GM18511 (cell line): ENCODE measurements at regions not wholly inside any gene's neighbourhood (a gene's known extent, or its start where the extent isn't known, plus 50 kb on each side); places are given as distances from the start of the nearest gene placed in this dataset.
A peak's percentile ranks its signal among the peaks of the same experiment; 100 is the strongest.
"Not testable (repeated sequence)": the region's sequence is repeated elsewhere in the genome, so short reads cannot be mapped to it uniquely, and the experiment has no call there.

Experiments
- ATAC-seq: cut with Tn5 transposase; IDR thresholded peaks from one replicate; pipeline ENCODE4 v1.9.1; 2021; ENCODE audit warnings: mild to moderate bottlenecking, moderate library complexity; ENCODE audit not compliant: unreplicated experiment

- no peak for ATAC-seq
Measured at GRCh38 chr10:64103750-64104470, 582.7 kb downstream of the REEP3 start.

DNA sequence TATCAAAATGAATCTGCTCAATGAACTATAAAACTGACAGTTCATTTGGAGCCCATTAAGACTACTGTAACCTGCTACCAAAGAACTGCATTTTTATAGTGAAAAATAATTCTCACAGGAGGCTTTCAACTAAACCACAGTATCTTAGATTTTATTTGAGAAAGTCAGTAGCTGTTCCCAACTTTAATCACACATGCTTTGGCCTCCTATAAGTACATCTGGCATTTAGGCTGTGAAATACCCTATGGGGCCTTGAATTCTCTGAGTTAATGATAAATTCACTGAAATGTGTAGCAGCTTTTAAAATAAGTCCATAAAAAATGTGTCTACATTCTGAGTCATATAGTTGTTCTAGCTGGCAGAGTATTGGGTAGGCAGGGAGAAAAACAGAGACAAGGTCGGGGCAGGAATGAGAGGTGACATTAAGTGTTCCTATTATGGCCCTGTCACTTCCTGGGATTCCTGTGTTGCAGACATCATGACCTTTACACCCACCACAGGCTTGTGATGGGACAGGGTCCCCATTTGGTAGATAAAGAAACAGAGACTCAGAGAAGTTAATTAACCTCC, 588.8 kb downstream of the REEP3 start:
- no peak for ATAC-seq

- peak; percentile 42 for ATAC-seq
Measured at GRCh38 chr10:64112701-64113355, 591.6 kb downstream of the REEP3 start.

DNA sequence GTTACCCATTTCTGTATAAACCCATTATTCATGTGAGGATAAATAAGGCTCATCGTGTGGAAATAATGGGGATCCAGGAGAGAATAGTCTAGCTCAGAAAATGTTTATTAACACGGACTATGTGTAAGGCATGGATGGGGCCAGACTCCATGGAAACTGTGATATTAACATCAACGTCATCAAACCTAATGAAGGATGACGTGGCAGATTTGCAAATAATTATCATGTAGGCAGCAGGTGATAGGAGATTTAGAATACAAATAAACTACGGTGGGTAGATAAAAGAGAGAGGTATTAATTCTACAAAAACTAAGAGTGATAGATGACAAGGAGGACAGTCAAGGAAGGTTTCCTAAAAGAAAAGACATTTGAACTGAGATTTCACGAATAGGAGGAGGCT, 592.2 kb downstream of the REEP3 start:
- no peak for ATAC-seq

DNA sequence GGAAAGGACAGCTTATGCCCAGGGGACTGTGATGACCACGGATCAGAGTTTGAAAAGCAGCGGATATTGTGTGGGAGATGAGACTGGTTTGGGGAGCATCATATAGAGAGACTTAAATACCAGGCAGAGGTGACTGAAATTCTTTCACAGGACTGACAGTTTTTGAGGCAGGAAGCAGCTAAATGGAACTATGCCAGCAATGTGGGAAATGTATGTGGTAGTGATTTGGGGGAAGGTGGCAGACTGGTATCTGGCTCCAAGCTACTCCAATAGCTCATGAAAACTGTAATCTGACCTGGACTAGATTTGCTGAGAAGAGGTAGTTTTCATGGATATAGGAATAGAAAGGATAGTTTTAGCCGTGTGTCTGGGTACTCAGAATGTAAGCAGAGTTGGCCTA, 592.6 kb downstream of the REEP3 start:
- ATAC-seq: no peak

DNA sequence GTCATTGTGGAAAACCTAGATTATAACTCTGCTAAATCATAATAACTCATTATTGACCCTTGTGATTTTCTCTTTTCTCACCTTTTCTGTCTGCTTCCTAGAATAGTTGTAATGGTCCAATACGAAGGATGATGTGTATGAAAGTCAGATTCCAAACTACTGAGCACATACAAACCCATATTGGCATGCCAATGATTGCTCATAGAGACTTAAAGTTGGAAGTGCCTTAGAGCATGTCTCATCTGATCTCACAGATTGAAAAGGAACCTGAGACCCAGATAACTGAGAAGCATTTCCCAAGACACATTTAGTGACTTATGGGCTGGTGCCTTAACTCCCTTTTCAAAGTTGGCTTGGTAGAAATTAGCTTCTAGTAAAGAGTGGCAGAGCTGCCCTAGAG, 594.3 kb downstream of the REEP3 start:
- ATAC-seq: no peak

GRCh38 chr10:64115908-64116643, 594.9 kb downstream of the REEP3 start:
- ATAC-seq: peak; percentile 49

DNA sequence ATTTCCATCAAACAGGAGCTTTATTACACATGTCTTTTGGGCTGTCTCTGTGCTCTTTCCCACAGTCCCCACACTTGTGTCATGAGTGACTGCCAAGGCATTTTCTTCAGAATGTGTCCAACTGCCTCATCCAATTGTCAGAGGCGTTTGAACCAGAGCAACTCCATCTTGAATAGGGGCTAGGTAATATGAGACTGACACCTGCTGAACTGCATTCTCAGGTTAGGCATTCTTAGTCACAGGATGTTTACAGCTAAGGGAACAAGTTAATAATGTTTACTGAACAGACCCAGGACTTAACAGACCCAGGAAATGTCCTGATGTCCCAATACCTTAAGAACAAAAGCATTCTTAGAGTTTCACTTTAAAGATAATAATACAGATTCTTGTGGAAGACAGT, 595.5 kb downstream of the REEP3 start:
- no peak for ATAC-seq

GRCh38 chr10:64118736-64119135, 597.5 kb downstream of the REEP3 start:
- ATAC-seq: no peak

DNA sequence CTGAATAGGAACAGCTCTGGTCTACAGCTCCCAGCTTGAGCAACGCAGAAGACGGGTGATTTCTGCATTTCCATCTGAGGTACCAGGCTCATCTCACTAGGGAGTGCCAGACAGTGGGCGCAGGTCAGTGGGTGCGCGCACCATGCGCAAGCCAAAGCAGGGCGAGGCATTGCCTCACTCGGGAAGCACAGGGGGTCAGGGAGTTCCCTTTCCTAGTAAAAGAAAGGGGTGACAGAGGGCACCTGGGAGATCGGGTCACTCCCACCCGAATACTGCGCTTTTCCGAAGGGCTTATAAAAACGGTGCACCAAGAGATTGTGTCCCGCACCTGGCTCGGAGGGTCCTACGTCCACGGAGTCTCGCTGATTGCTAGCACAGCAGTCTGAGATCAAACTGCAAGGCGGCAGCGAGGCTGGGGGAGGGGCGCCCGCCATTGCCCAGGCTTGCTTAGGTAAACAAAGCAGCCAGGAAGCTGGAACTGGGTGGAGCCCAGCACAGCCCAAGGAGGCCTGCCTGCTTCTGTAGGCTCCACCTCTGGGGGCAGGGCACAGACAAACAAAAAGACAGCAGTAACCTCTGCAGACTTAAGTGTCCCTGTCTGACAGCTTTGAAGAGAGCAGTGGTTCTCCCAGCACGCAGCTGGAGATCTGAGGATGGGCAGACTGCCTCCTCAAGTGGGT, 599.2 kb downstream of the REEP3 start:
- not testable (repeated sequence) for ATAC-seq

DNA sequence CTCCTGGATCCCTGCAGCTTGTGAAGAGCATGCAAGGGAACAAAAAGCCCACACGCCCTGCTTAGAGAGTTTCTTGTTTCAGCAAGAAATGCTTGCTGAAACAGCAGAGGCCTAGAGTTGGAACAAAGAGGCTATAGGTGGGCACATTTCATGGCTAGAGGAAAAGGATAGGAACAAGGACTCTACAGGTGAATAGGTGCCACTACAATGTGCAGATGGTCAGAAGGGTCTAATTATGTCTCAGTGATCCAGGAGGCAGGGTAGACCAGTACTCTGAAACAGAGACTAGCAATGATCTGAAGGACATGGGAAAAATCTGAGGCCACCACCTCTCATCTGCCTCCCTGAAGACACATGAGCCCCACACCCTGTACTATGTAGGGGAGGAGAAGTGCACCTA, 609.0 kb downstream of the REEP3 start:
- no peak for ATAC-seq

- no peak for ATAC-seq
Measured at GRCh38 chr10:64134676-64135075, 613.5 kb downstream of the REEP3 start.

DNA sequence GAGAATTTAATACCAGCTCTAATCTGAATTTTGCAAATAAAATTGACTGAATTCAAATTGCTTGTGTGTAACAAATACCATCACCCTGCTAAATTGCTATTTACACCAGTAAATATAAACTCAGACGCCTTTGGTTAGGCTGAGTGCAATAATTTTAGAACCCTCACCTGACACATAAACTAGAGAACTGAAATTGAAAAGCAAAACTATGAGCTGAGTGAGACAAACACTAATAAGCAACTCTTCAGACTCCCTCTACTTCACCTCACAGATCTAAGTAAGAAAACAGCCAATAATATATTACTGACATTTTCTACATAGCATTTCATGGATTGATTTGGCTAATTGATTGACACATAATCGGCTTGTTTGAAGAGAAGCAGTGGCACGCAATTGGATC, 621.2 kb downstream of the REEP3 start:
- peak; percentile 47 for ATAC-seq

GRCh38 chr10:64148607-64149006, 627.4 kb downstream of the REEP3 start:
- ATAC-seq: no peak

DNA sequence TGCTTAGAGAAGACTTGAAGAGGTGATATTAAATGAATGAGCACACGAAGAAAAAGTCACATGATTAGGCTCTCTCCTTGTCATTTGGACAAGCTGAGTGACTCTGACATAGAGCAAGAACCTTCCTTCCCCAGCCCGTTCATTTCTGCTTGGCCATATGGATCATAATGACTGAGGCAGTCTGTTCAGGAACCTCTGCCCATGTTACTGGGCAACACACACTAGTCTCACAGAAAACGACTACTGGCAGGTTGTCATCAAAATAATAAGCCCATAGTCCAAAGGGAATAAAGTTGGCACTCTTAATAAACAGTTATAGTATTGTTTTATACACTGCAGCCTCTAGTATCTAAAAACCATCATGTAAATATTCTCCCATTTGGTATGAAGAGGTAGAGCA, 635.0 kb downstream of the REEP3 start:
- ATAC-seq: no peak

GRCh38 chr10:64158551-64158950, 637.4 kb downstream of the REEP3 start:
- ATAC-seq: no peak

DNA sequence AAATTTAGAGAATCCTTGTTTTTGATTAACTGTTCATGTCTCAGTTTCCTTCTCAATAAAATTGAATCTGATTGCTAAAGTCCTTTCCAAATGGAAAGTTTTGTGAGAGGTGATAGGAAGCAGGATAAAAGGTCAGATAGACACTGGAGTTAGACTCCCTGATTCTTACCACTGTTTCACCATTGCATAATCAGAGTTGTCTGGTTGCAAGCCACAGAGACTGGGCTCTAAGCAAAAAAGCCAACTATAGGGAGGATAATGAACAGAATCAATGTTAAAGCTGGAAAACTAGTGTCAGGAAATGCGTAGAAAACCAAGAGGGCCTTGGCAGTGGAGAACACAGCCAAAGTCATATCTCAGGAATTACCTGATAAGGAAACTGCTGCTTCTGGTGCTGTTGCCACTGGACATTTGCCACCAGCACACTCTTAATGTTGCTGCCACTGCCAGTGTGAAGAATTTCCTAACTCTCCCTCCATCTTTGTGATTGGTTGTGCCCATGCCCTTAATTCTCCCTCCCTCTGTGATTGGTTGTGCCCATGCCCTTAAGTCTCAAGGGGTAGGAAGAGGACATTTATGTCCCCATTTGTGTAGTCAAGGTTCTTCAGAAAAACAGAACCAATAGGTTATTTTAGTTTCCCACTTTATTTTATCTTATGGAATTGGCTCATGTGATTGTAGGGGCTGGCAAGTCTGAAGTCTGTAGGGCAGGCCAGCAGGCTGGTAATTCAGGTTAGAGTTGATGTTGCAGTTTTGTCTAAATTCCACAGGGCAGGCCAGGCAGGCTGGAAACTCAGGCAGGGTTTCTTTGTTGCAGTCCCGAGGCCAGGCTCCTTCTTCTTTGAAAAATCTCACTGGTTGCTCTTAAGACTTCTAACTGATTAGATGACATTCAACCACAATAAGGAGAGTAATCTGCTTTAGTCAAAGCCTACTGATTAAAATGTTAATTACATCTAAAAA, 639.0 kb downstream of the REEP3 start:
- no peak for ATAC-seq

DNA sequence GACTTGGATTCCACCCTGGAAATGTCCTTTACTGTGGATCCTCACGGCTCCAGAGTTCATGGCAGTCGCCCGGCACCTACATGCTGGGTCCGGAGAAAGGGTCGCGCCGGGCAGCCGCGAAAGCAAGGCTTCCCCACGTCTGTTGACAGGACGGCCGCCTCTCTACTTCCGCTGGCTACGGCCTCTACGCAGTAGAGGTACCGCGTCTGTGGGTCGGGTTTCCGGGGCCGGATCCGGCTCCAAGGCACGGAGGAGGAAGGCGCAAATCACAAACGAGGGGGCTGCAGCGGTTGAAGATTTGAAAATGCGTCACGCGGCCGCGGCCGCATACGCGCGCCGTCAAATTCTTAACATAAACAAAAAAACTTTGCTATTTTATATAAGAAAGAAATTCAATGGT, 649.6 kb downstream of the REEP3 start:
- ATAC-seq: no peak

GRCh38 chr10:64173826-64174225, 652.6 kb downstream of the REEP3 start:
- ATAC-seq: no peak

DNA sequence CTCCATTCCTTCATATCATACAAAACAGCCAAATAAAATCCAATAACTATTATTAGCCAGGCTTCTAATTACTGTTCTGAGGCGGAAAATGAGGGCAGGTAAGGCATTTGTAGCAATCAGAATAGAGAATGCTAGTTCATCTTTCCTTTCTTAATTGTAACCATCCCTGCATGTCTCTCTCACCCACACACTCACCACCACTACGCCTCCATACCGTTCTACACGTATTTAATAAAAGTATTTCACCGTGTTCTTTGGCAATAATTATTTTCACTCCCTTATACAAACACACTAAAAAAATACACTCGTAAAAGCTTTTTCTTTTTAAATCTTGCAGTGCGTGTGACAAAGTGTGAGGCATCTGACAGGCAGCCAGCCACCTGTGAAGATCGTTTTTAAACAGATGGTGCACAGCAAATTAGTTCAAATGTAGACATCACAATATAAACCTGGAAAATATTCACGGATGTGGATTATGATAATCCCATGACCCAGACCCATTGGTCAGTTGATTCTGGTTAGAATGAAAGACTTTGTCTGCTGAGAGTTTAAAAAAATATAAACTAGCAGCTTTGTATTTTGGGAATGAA, 653.6 kb downstream of the REEP3 start:
- no peak for ATAC-seq
